Central memory CD4-positive, alpha-beta T cell (primary cell): ENCODE measurements at regions not wholly inside any gene's neighbourhood (a gene's known extent, or its start where the extent isn't known, plus 50 kb on each side); places are given as distances from the start of the nearest gene placed in this dataset.

Source experiments
- DNase-seq: peaks from one replicate; pipeline ENCODE4 v3.0.0; 2022

GRCh38 chr1:5456090-5456811 lies 536.0 kb downstream of the NPHP4 start:
- no peak for DNase-seq

GRCh38 chr1:5455651-5456050 lies 536.6 kb downstream of the NPHP4 start:
- no peak for DNase-seq

GRCh38 chr1:5455056-5455455 lies 537.2 kb downstream of the NPHP4 start:
- no peak for DNase-seq

- DNase-seq: no peak
Observed at GRCh38 chr1:5453347-5453746, 538.9 kb downstream of the NPHP4 start.

GRCh38 chr1:5451671-5452070 lies 540.6 kb downstream of the NPHP4 start:
- no peak for DNase-seq

GRCh38 chr1:5448486-5448885 lies 543.7 kb downstream of the NPHP4 start:
- DNase-seq: no peak

GRCh38 chr1:5447503-5447960 lies 544.7 kb downstream of the NPHP4 start:
- no peak for DNase-seq

GRCh38 chr1:5444396-5444795 lies 547.8 kb downstream of the NPHP4 start:
- DNase-seq: no peak

GRCh38 chr1:5436808-5437207 lies 555.4 kb downstream of the NPHP4 start:
- no peak for DNase-seq

GRCh38 chr1:5435414-5435813 lies 556.8 kb downstream of the NPHP4 start:
- no peak for DNase-seq

GRCh38 chr1:5432436-5432835 lies 559.8 kb downstream of the NPHP4 start:
- DNase-seq: no peak

GRCh38 chr1:5430911-5431697 lies 561.1 kb downstream of the NPHP4 start:
- DNase-seq: no peak

- no peak for DNase-seq
Observed at GRCh38 chr1:5430136-5430535, 562.1 kb downstream of the NPHP4 start.

GRCh38 chr1:5428351-5428750 lies 563.9 kb downstream of the NPHP4 start:
- DNase-seq: no peak

GRCh38 chr1:5427026-5427613 lies 565.1 kb downstream of the NPHP4 start:
- DNase-seq: no peak

GRCh38 chr1:5424802-5425703 lies 567.2 kb downstream of the NPHP4 start:
- no peak for DNase-seq

GRCh38 chr1:5423109-5423508 lies 569.1 kb downstream of the NPHP4 start:
- DNase-seq: peak; percentile 19

- no peak for DNase-seq
Observed at GRCh38 chr1:5419501-5419900, 572.7 kb downstream of the NPHP4 start.

GRCh38 chr1:5416518-5416917 lies 575.7 kb downstream of the NPHP4 start:
- DNase-seq: no peak

- no peak for DNase-seq
Observed at GRCh38 chr1:5415606-5416005, 576.6 kb downstream of the NPHP4 start.

GRCh38 chr1:5410652-5411051 lies 581.6 kb downstream of the NPHP4 start:
- no peak for DNase-seq

- DNase-seq: no peak
Observed at GRCh38 chr1:5408401-5408800, 583.8 kb downstream of the NPHP4 start.

GRCh38 chr1:5405263-5405662 lies 587.0 kb downstream of the NPHP4 start:
- DNase-seq: no peak
